ENCODE measurements at regions not wholly inside any gene's neighbourhood (a gene's known extent, or its start where the extent isn't known, plus 50 kb on each side); places are given as distances from the start of the nearest gene placed in this dataset.

DNA sequence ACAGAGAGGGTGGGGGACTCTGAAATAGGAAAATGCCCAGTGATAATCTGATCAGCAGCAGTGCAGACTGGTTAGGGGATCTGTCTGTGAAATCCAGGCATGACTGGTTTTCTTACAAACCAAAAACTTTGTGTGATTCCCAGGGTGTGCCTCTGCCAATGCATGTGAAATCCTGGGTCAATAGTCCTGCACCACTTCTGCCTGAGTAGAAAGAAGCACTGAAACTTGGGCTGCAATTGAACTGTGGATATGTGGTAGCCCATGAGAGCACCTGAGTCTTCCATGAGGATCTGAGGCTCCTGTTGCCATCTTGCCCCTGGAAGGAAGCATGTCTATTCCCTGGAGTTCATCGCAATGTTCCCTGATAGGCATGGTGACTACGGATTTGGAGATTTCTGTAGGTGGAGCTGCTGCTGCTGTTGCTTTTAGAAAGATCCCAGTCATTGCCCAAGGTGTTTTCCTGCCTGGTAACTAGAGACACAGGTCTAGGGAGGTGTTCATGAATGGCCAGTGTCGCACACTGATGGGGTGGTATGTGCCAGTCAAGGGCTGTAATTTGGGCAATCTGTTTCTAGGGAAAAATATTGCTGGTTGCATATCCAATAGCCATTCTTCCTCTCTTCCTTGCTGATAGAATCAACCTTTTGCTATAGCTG lies 146.7 kb downstream of the CARTPT start:
- DNase-seq, result no peak

DNA sequence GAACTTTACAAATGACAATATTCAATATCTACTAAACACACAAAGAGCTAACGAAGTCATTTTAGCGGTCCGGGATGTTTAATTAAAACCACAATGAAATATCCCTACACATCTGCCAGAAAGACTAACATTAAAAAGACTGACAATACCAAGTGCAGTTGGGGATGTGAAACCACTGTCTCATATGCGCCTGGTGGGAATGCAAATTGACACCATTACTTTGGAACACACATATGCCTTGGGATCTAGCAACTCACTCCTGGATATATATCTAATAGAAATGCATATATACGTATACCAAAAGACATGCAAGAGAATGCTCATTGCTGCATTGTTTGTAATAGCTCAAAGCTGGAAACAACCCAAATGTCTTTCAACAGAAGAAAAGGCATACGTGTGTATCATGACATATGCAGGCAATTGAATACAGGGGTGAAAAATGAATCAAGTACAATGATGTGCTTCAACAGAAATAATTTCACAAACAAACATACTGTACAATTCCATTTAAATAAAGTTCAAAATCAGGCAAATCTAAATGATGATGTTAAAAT lies 153.3 kb downstream of the CARTPT start:
- peak in 1 of 2 experiments; percentile 30 for DNase-seq

DNA sequence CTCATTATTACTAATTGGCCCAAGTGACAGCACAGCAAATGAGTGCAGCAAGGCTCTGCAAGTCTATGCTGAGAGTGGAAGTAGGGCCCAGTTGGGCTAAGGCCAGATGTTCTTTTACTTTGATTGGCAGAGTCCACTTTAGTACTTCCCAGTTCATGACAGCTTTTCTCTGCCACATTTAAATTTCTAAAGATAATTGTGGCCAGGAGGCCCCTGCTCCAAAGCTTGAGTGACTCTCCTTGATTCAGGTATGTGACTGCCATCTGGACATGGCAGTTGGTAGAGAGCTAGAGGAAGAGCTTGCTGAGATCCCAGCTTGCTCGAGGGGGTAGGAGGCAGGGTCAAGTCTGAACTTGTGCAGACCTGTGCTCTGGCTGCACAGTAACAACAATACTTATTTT lies 154.1 kb downstream of the CARTPT start:
- peak; percentile 97 to 99 for DNase-seq

DNA sequence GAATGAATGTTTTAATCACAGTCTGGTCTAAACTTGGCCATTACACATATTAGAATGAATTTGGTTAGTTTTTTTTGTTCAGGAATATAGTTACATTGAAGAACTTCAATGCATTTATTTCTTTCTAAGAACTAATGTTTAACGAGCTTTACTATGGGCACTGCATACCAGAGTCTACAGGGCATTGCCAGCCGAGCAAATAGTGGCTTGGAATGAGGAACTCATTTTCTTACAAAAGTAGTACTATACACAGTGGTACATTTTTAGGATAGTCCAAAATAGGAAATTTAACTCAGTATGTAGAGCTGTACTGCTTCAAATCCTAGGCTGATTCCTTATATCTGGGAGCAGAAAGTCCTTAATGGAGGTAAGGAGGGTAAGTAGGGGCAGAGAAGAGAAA lies 155.4 kb downstream of the CARTPT start:
- no peak for DNase-seq

DNA sequence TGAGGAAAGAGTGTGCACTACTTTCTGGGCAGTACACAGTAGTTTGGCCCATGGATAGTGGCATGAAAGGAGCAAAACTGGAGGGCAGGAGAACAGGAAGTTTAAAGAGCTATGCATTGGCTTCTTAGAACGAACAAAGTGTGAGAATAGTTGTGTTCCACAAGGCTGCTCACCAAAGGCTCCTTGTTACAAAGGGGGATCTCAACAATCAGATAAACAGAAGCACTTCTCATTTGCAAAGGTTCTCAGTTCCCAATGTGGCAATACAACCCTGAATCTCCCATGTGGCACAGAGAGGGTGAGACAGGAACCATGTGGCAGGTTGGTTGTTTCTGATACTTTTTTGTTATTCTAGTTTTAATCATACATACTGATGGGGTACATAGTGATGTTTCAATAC lies 158.4 kb downstream of the CARTPT start:
- DNase-seq, result no peak

DNA sequence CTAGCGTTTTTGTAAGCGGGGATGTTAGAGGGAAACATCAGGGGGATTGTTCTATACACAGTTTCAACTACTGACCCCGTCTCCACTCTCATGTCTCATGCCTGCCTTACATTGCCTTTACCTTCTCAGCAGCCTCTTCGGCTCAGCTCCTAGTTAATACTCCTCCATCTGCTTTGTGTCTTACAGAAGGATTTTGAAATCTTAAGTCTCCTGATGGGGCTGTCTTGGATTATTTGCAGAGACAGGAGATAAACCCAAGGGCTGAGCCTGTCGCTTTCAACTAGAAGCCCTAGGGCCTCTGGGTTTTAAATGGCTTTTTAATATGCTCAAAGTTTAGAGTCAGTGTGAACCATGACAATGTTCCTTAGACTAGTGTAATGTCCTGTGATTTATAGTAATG lies 161.5 kb downstream of the CARTPT start:
- DNase-seq, result peak; percentile 51 to 87

DNA sequence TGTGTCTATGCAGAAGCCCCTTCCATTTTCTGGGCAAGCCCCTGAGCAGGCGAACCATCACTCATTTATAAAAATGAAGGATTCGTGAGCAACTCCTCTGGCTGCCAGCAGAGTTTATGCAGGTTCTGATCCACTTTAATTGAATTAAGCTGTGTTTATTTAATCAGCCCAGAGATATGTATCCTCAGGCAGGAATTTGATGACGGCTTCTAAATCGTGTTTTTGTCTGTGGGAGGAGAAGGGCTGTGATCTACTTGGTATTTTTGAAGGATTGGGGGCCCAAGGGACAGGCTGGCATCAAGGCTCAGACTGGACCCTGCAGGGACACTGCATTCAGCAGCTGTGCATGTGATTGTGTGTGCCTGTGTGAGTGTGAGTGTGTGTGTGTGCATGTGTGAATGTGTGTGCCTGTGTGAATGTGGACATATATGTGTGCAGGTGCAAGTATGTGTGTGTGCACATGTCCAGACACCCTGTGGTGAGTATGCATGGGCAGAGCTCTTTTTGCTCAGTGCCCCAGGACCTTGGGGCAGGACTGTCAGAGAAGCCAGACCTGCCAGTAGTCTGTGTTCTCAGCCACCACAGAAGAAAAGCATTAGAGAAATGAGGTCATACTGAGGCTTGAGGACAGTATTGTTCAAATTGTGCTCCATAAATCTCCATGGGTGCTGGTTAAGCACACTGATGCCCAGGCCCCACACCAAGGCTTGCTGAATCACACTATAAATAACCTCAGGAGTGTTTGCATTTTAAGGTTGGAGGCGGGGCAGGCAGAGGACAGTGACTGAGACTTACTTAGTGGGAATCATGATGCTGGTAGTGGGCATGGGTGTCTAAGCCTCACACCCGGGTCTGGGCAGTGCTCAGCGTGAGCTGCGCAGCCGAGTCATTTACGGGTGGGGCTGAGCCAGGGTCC lies 164.0 kb downstream of the CARTPT start:
- DNase-seq, result no peak

DNA sequence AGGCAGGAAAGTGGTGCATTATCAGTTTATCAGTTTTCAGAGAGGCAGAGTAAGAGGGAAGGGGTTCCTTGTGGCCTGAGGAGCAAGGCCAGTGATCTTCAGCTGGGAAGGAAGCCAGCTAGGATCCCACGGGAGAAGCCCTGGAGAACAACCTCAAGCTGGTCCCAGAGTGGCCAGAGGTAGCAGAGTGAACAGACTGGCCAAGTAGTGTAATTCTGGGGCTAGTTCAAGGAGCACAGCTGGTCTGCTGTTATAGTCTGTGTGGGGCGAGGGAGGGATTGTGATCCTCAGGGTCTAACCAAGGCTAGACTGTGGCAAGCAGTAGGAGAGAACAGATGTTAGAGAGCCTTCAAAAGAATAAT lies 164.6 kb downstream of the CARTPT start:
- peak; percentile 71 to 88 for DNase-seq

DNA sequence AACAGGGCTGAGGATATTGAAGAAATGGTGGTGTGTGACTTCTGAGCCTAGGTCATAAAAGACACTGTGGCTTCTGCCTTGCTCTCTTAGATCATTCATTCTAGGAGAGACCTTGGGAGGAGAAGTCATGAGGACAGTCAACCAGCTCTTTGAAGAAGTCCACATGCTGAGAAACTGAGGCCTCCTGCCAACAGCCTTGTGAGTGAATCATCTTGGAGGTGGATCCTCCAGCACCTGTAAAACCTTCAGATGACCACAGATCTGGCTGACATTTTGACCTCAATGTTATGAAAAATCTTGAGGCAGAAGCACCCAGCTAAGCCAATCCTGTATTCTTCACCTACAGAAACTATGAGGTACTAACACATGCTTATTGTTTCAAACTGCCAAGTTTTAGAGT lies 165.9 kb downstream of the CARTPT start:
- DNase-seq, result no peak

DNA sequence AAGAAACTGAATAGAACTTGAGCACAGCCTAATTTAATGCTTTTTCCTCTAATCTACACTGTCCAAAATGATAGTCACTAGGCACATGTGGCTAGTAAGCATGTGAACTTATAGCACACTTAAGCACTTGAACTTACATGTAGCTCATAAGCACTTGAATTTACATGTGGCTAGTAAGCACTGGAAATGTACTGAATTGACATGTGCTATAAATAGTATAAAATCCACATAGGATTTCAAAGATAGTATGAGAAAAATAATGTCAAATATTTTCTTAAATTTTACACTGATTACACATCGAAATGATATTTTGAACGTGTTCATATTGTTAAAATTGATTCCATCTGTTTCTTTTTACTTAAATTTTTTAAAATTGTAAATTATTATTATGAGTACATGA lies 167.3 kb downstream of the CARTPT start:
- no peak for DNase-seq

DNA sequence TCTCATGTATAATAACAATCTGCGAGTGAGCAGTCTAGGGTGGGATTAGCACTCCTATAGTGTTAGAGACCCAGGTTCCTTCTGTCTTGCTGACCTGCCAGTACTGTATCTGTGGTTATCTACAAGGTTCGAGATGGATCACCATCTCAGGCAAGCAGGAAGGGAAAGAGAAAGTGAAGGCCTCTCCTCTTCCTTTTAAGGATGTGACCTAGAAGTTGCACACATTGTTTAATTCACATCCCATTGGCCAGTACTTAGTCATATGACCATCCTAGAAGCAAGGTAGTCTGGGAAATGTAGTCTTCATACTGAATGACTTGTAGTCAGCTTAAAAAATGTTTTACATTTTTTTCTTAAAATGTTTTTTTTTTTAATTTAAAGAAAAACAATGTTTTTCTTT lies 168.6 kb downstream of the CARTPT start:
- peak in 1 of 2 experiments; percentile 32 for DNase-seq

DNA sequence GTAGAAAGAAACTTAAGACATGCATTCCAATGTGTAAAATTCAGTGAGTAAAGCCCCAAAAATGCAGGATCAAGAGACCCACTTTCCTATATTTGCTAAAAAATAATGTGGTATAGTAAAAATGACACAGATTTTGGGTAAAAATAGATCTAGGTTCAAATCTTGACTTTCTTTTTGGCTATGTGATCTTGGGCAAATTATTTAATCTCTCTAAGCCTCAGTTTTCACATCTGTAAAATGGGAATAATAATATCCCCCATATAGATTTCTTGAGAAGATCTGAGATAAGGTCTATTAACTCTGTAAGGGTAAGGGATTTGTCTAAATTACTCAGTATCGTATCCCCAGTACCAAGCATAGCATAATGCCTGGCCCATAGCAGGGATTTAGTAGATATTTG lies 172.3 kb downstream of the CARTPT start:
- DNase-seq, result no peak

DNA sequence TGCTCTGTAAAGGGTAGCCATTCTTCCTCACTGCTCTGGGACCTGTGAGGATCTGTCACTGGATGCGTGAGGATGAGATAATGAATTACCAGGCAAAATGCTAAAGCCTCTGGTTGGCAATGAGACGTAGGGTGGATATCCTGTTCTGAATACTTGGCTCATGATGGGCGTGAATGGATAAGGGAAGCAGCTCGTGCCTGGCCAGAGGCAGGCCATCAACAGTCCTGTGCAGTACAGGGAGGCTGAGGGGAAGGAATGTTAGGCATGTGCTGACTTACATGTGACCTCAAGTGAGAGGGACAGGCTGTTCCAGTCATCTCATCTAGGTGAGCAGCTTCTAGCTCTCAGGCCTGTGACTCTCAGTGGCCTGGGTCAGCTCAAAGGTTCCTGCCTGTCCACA lies 172.8 kb downstream of the CARTPT start:
- no peak for DNase-seq

DNA sequence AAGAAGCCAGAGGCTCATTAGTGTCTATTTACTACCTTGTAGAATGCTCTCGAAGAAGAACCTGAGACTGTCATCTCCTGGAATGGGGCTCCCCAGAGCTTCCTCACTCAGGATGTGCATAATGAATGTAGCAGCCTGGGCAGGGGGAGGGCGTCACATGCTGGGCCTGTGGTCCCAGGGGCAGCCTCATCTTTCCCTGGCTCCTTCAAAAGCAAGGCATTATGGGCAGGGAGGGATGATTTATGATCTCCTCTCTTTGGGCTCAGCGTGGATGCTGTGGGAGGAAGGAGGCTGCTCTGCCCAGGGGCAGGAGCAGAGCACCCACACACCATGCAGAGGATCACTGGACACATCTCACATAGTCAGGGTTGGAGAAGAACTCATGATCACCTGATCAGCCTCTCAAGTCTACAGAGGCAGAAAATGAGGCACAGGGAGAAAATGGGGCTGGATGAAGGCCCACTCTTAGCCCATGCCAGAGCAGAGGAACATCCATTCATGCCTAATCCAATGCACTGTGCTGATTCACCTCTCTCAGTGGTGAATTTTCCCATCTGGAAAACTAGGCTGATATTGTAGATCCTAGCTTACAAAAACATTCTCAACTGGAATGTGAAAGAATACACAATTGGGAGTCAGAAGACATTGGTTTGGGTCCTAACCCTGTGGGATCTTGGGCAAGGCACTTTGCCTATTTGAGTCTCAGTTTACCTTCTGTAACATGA lies 173.7 kb downstream of the CARTPT start:
- DNase-seq, result no peak

DNA sequence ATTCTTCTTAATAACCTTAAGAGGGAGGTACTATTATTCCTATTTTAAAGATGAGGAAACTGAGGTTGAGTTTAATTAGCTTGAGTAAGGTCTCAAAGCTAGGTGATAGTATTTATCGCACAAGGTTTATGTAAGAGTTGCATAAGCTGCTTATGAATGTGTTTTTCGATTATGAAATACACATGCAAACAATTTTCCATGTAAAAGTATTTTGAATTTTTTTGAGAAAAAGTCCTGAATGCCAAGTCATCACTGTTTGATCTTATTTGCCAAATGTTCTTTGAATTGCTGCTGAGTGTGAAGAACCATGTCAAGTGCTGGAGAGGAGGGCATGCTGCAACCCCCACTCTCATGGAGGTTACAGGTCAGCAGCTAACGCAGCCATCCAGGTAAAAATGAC lies 174.4 kb downstream of the CARTPT start:
- no peak for DNase-seq

DNA sequence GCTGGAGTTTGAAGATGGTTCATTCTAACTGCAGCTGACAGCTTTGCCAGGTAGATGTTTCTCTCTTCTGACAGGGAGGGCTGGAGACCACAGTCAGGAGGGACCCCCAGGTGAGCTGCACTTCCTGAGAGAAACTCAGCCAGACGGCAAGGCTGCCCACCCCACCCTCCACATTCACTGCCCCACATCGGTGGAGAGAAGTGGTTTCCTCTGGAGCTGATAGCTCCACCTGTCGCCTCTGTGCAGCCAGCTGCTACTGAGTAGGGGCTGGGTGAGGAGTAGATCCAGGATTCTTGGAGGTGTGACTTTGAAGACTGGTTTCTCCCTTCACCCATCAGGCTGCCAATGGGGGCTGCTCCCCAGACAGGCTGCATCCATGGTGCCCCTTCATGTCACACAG lies 175.0 kb downstream of the CARTPT start:
- DNase-seq, result peak; percentile 49 to 75

DNA sequence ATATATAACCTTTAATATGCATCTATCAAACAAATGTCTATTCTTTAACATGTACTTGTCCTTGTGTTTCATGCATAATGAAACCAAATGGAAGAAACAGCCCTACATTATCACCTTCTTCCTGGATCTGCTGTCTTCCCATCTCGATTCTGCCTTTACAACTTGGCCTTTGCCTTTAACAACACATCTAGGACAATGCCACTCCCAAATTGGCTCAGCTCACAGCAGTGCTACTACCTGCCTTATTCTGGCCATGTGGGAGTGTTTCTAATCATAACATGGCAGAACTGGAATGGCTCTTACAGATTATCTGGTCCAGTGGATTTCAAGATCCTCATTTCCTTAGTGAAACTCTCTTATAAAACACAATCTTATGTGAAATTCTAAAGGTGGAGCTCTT lies 176.5 kb downstream of the CARTPT start:
- DNase-seq, result no peak

DNA sequence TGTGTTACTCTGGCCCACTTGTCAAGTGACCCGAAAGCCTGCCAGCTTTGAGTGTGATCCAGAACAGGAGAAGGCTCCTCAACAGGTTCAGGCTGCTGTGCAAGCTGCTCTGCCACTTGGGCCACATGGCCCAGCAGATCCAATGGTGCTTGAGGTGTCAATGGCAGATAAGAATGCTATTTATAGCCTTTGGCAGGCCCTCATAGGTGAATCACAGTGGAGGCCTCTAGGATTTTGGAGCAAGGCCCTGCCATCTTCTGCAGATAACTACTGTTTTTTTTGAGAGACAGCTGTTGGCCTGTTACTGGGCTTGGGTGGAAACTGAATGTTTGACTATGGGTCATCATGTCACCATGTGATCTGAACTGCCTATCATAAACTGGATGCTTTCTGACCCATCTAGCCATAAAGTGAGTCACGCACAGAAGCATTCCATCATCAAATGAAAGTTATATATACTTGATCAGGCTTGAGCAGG lies 180.8 kb downstream of the CARTPT start:
- peak; percentile 87 to 93 for DNase-seq

DNA sequence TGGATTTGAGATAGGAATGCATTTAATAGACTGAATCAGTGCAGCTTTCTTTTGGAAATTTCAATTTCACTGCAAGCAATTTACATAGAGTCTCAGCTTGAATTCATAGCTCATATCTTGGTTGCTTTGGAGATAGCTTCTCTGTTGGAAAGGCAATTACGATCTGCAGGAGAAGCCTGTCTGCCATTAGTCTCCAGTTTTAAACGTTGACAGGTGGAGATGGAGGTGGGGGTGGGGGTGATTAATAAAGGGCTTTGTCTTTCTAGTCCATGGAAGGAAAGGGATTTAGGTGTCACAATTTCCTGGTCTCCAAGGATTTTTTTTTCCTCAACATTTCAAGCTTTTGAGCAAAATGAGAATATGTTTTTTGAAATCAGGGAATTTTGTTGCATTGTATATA lies 184.7 kb downstream of the CARTPT start:
- DNase-seq, result peak; percentile 49 to 72

DNA sequence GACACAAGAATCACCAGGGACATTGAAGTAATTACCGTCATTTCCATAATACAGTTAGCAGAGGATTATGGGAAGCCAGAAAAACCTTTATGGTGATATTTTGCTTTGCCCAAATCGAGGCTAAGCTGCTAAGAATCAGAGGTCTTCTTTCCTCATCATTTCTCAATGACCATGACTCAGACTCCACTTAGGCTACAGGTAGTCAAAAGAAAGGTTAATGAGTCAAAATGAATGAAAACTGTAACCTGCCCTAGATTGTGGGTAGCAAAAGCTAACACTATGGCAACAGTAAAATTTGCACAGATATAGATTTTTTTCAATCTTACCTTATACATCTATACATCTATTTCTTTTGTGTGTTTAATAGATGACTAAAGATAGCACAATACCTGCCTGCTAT lies 185.8 kb downstream of the CARTPT start:
- no peak for DNase-seq

DNA sequence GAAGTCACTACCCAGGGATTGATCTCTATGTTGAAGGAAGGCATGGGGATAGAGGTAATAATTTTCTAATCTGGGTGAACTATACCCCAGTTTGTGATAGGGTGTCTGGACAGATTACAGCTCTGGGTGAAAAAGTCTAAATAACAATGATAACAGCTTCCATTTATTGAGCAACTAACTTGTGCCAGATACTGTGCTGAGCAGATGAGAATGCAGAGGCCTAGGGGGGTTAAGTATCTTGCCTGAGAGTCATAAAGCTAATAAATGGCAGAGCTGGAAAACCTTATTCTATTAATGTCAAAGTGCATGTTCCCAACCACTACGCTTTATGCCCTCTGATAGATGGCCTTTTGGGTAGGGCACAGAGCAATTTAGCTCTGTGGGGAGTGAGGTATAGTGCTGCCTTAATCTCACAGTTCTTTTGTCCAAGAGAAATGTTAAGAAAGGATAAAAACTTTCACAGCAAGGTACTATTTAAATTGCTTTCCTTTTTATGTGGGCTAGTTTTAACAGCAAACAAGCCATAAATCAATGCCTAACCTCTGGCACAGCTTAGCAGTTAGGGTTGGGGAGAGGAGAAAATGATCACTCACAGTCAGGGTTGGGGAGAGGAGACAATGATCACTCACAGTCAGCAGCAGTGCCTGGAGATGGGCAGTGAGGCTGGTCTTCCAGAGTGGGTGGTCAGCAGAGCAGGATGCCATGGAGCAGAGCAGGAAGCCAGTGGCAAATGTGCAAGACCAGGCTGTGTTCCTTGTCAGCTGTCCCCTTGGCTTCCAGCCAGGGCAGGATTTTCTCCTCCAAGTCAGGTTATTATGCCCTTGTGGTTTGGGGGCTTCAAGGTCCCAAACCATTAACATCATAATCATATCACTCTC lies 187.0 kb downstream of the CARTPT start:
- DNase-seq, result peak; percentile 67 to 87

DNA sequence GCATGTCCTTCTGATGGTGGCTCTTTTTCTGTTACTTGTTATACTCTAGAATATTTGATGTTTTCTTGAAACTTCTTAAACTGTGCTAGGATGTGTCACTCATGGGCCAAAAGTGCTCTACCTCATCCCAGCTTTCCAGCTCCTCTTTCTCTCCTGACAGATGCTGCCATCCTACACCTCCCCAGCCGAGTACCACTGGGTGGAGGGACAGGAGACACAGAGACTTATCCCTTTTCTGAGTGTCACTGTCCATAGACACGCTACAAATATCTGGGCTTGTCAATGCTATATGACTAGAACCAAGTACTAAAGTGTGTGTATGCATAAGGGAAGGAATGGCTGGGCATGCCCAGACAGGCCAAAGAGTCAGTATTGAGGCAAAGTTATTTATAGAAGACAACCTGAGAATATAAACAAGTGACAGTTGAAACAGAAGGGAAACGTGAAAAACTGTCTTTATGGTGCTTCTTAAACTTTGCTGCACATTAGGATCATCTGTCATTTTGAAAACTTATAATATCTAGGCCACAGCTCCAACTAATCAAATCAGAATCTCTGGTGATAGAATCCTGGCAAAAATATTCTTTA lies 188.0 kb downstream of the CARTPT start:
- peak; percentile 37 to 76 for DNase-seq

All from NCI-H524 (cell line).